ENCODE measurements at regions not wholly inside any gene's neighbourhood (a gene's known extent, or its start where the extent isn't known, plus 50 kb on each side); places are given as distances from the start of the nearest gene placed in this dataset.

DNA sequence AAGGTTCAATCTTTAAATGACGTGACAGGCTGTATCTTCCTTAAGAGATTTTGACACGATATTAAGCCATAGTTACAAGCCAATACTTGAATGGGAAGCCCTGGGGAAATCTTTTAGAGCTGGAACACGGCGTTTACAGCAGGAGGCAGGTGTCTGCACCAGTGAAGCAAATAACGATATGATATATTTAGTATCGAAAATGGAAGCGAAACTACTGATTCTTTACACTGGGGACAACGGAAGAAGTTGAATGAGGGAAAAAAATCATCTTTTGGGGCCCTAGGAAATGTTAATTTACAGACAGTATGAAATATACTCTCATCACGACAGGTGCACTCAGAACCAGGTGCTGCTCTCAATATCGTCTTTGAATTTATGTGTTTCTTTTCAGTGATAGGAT, 793.9 kb upstream of the PCDH20 start:
- TF ChIP-seq, protein P1, sequence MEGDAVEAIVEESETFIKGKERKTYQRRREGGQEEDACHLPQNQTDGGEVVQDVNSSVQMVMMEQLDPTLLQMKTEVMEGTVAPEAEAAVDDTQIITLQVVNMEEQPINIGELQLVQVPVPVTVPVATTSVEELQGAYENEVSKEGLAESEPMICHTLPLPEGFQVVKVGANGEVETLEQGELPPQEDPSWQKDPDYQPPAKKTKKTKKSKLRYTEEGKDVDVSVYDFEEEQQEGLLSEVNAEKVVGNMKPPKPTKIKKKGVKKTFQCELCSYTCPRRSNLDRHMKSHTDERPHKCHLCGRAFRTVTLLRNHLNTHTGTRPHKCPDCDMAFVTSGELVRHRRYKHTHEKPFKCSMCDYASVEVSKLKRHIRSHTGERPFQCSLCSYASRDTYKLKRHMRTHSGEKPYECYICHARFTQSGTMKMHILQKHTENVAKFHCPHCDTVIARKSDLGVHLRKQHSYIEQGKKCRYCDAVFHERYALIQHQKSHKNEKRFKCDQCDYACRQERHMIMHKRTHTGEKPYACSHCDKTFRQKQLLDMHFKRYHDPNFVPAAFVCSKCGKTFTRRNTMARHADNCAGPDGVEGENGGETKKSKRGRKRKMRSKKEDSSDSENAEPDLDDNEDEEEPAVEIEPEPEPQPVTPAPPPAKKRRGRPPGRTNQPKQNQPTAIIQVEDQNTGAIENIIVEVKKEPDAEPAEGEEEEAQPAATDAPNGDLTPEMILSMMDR (IDR thresholded peaks at IDR 0.05): no peak
- TF ChIP-seq POLR2A (IDR thresholded peaks at IDR 0.05): no peak
- TF ChIP-seq POLR2AphosphoS5 (IDR thresholded peaks at IDR 0.05): no peak

Measured in gastroesophageal sphincter (tissue), 3 donors.